ENCODE measurements at regions not wholly inside any gene's neighbourhood (a gene's known extent, or its start where the extent isn't known, plus 50 kb on each side); places are given as distances from the start of the nearest gene placed in this dataset.

DNA sequence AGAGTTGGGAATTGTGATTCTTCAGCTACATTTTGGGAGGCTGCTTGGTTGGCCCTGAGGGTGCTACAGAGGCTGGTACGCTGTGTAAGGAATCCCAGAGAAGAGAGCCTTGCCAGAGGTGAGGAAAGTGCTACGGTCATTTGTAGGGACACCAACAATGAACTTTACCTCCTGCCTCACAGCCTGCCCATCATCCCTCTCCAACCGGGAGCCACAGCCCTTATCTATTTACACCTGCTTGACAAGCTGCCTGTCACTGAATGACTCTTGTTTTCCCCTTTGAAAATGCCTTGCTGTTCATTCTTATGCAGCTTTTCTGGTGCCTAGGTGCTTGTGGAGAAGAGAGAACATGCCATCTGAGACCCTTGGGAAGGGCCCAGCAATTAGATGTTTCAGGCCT lies 110.8 kb downstream of the PCSK1 start:
- Histone ChIP-seq H3K18ac (ENCODE audit: extremely low read depth, low read length) (0 out of 2 replicates have a peak overlapping the region, but pooled peaks have one; percentile 24), H3K4me1 (replicated peaks in 1 of 4; ENCODE audit: control insufficient read depth in 3 of 4, insufficient read depth in 4 of 4, low read length in 3 of 4) (no peaks in the 10 kb centered on the region), H3K27me3 (replicated peaks in 1 of 4; ENCODE audit: control insufficient read depth in 3 of 4, extremely low read depth in 1 of 4, insufficient read depth in 3 of 4, low read length in 3 of 4) (no peaks in the 10 kb centered on the region), H3K9me3 (ENCODE audit: insufficient read depth in 2 of 2, low read depth in 1 of 2, low read length in 1 of 2) (no peaks in the 10 kb centered on the region), H4K8ac (ENCODE audit: extremely low read depth, insufficient read depth, low read length) (no peak overlapping the region), H2AFZ (ENCODE audit: low read length) (no peak overlapping the region), H3K23me2 (ENCODE audit: low read depth, low read length) (no peaks in the 10 kb centered on the region), H2BK15ac (ENCODE audit: low read length) (no peak overlapping the region), H2AK5ac (ENCODE audit: low read depth, low read length) (no peak overlapping the region), H3K27ac (ENCODE audit: low read depth, low read length) (no peak overlapping the region), H4K5ac (ENCODE audit: insufficient read length, low read depth, low read length) (no peak overlapping the region), H4K20me1 (replicated peaks in 1 of 2; ENCODE audit: control insufficient read depth in 1 of 2, insufficient read depth in 2 of 2, low read length in 2 of 2) (no peaks in the 10 kb centered on the region), H3K56ac (replicated peaks; ENCODE audit: insufficient read length, low read depth, low read length) (no peak overlapping the region), H3K14ac (ENCODE audit: insufficient read length) (no peak overlapping the region), H3K4ac (replicated peaks; ENCODE audit: insufficient read length, low read depth, low read length) (no peak overlapping the region), H2BK20ac (ENCODE audit: low read length) (no peak overlapping the region), H2BK5ac (ENCODE audit: low read depth, low read length) (no peak overlapping the region), H3K36me3 (ENCODE audit: control insufficient read depth in 2 of 4, insufficient read depth in 4 of 4, low read length in 3 of 4) (no peaks in the 10 kb centered on the region), H3K4me2 (ENCODE audit: insufficient read depth in 1 of 2, low read depth in 2 of 2, low read length in 2 of 2) (no peak overlapping the region), H3K23ac (ENCODE audit: insufficient read length) (no peak overlapping the region), H3K79me2 (ENCODE audit: control insufficient read depth in 1 of 2, insufficient read depth in 2 of 2, low read length in 2 of 2) (no peaks in the 10 kb centered on the region), H3K9ac (replicated peaks in 1 of 4; ENCODE audit: extremely low read depth in 1 of 4, low read depth in 3 of 4, low read length in 3 of 4) (no peak overlapping the region), H2BK12ac (ENCODE audit: low read depth, low read length) (no peak overlapping the region), H3K4me3 (ENCODE audit: extremely low read depth in 1 of 4, insufficient read depth in 2 of 4, low read depth in 3 of 4, low read length in 4 of 4) (no peak overlapping the region), H2BK120ac (replicated peaks; ENCODE audit: low read depth, low read length) (no peak overlapping the region), H3K79me1 (ENCODE audit: low read depth, low read length) (no peaks in the 10 kb centered on the region), H4K91ac (replicated peaks; ENCODE audit: insufficient read length, low read length) (no peak overlapping the region)
- TF ChIP-seq CBX8 (IDR thresholded peaks at IDR 0.05; ENCODE audit: borderline replicate concordance, low read depth, low read length), result no peak
- no peak for TF ChIP-seq KDM4A (IDR thresholded peaks at IDR 0.05; ENCODE audit: low read depth, low read length, severe bottlenecking)
- no peak for TF ChIP-seq SIN3A (conservative IDR thresholded peaks at IDR 0.05 in 1 of 2, IDR thresholded peaks at IDR 0.05 in 1 of 2; ENCODE audit: low read depth in 1 of 2, low read length in 2 of 2)
- DNase-seq (ENCODE audit: low read depth in 1 of 2, low spot score in 2 of 2), result no peak
- POLR2A ChIA-PET (ENCODE audit: partially characterized antibody), result no interaction called here
- no peak for FAIRE-seq
- CTCF ChIA-PET (ENCODE audit: partially characterized antibody), result interaction anchor here (1.4 to 2.5 kb wide), 2 partner anchors 14 to 541 kb away, joined by 3 to 12 read pairs; no protein-coding TSS in a partner anchor
- WGBS, 2 experiments (ENCODE audit: extremely low coverage in 1 of 2, insufficient coverage in 1 of 2, insufficient read length in 1 of 2, insufficient replicate concordance in 2 of 2, low coverage in 1 of 2, low lambda C conversion rate in 2 of 2, missing lambda C conversion rate in 1 of 2), result 88% methylated on average over 3 of the region's 3 CpGs; no CpG with 5 or more reads in 1 of the 2 experiments

All from H1 (cell line).